Stomach (tissue), 8 donors: ENCODE measurements at regions not wholly inside any gene's neighbourhood (a gene's known extent, or its start where the extent isn't known, plus 50 kb on each side); places are given as distances from the start of the nearest gene placed in this dataset.

ENCODE experiments used
- DNase-seq, 2 donors: peaks; one replicate each; pipeline versions ENCODE4 v3.0.0 to v3.0.0-alpha.2; 2013 to 2019
- H3K27ac ChIP-seq, 5 donors: fragments of 200-600 bp in 4 of 5; sonication (generic) in 4 of 5; one replicate each; pipeline ENCODE4 v1.5.1; 2013 to 2019; ENCODE audit warnings: mild to moderate bottlenecking in 1 of 5, moderate library complexity in 1 of 5
- H3K27me3 ChIP-seq, 3 donors: fragments of 200-600 bp; sonication (generic); one replicate each; pipeline ENCODE4 v1.5.1; 2017 to 2019; ENCODE audit warnings: mixed run types in 1 of 3
- H3K36me3 ChIP-seq, 4 donors: fragments of 200-600 bp; sonication (generic); 1 replicate in 3 of 4; 2 replicates in 1 of 4; pipeline ENCODE4 v1.5.1; 2016 to 2019
- H3K4me1 ChIP-seq, 4 donors: fragments of 200-600 bp; sonication (generic); one replicate each; pipeline ENCODE4 v1.5.1; 2016 to 2019
- H3K4me3 ChIP-seq, 4 donors: fragments of 200-600 bp; sonication (generic) in 3 of 4; one replicate each; pipeline ENCODE4 v1.5.1; 2016 to 2019; ENCODE audit warnings: mild to moderate bottlenecking in 1 of 4
- H3K9me3 ChIP-seq, 4 donors: fragments of 200-600 bp; sonication (generic); one replicate each; pipeline ENCODE4 v1.5.1; 2016 to 2019
- CTCF ChIP-seq, 7 experiments: fragments of 450-650 bp in 4 of 7; fragments of 200-600 bp in 3 of 7; sonication (generic) in 3 of 7; IDR thresholded peaks; one replicate each; pipeline ENCODE4 v1.5.1; 2016 to 2019; ENCODE audit warnings: antibody characterized with exemption in 7 of 7, control low read depth in 2 of 7, mild to moderate bottlenecking in 1 of 7
- EP300 ChIP-seq: sonication (generic); formaldehyde crosslinking; IDR thresholded peaks from one replicate; pipeline ENCODE4 v1.6.1; 2017; ENCODE audit warnings: antibody characterized with exemption
- POLR2A ChIP-seq, 4 donors: fragments of 450-650 bp; IDR thresholded peaks; one replicate each; pipeline ENCODE4 v1.6.1; 2016; ENCODE audit warnings: antibody characterized with exemption in 4 of 4, control low read depth in 2 of 4, mild to moderate bottlenecking in 1 of 4, moderate library complexity in 1 of 4
- POLR2AphosphoS5 ChIP-seq, 3 donors: sonication (generic); formaldehyde crosslinking; IDR thresholded peaks; one replicate each; pipeline ENCODE4 v1.6.1; 2016; ENCODE audit warnings: antibody characterized with exemption in 3 of 3
- WGBS, 5 donors: extraction: QIAGEN DNeasy Blood & Tissue Kit in 3 of 5; methylation state at CpG; one replicate each; pipeline versions ENCODE4 v1.1.5 to v1.1.7; 2013 to 2018; 5-methylcytosine and 5-hydroxymethylcytosine counted together
- intact Hi-C: fragments of 100-400 bp; cut with DNase I; formaldehyde crosslinking; loops from one replicate; pipeline ENCODE4 v1.15.1; 2023; ENCODE audit warnings: low total_unique reads
- donor health status: healthy with polysubstance abuse.
- donor health status: Bipolar disorder and iron deficiency.
- donor health status: healthy.

- intact Hi-C loops, result no loop called here
- WGBS, 5 donors, result 54 to 67% (median 59%) methylated on average over 5 of the region's 5 CpGs
- H3K4me1 ChIP-seq, result no peaks in the 10 kb centered on the region
Observed at GRCh38 chr21:20272791-20273362, 725.3 kb upstream of the NCAM2 start.

GRCh38 chr21:20276377-20276776 lies 721.8 kb upstream of the NCAM2 start:
- Histone ChIP-seq H3K9me3 (peaks cover 0 to 13% (median 0%) of the 10 kb centered on the region in 4 donors), H3K36me3 (no peaks in the 10 kb centered on the region), H3K4me3 (no peak overlapping the region), H3K4me1 (no peaks in the 10 kb centered on the region), H3K27ac (no peak overlapping the region), H3K27me3 (no peaks in the 10 kb centered on the region)
- no peak for DNase-seq
- intact Hi-C loops, result no loop called here
- no peak for TF ChIP-seq CTCF (IDR thresholded peaks at IDR 0.05)
- no peak for TF ChIP-seq POLR2A (IDR thresholded peaks at IDR 0.05)
- no peak for TF ChIP-seq EP300
- no peak for TF ChIP-seq POLR2AphosphoS5 (IDR thresholded peaks at IDR 0.05)

More at GRCh38 chr21:20272791-20273362, 725.3 kb upstream of the NCAM2 start:
- Histone ChIP-seq H3K9me3 (peaks cover 0 to 7% (median 0%) of the 10 kb centered on the region in 4 donors), H3K4me3 (no peak overlapping the region), H3K27ac (no peak overlapping the region), H3K27me3 (no peaks in the 10 kb centered on the region), H3K36me3 (no peaks in the 10 kb centered on the region)
- DNase-seq, result no peak
- TF ChIP-seq CTCF (IDR thresholded peaks at IDR 0.05) (no peak), POLR2AphosphoS5 (IDR thresholded peaks at IDR 0.05) (no peak), POLR2A (IDR thresholded peaks at IDR 0.05) (no peak), EP300 (no peak)

- TF ChIP-seq POLR2A (IDR thresholded peaks at IDR 0.05), result no peak
- TF ChIP-seq POLR2AphosphoS5 (IDR thresholded peaks at IDR 0.05), result no peak
- TF ChIP-seq EP300, result no peak
- no peak for TF ChIP-seq CTCF (IDR thresholded peaks at IDR 0.05)
- no peak overlapping the region for H3K27ac ChIP-seq
- no peak overlapping the region for H3K4me3 ChIP-seq
- intact Hi-C loops, result no loop called here
- no peaks in the 10 kb centered on the region for H3K27me3 ChIP-seq
- 74 to 93% (median 84%) methylated on average over 1 of the region's 1 CpG for WGBS, 5 donors
- H3K4me1 ChIP-seq, result no peaks in the 10 kb centered on the region
- no peaks in the 10 kb centered on the region for H3K36me3 ChIP-seq
- peaks cover 0 to 13% (median 0%) of the 10 kb centered on the region in 4 donors for H3K9me3 ChIP-seq
- no peak for DNase-seq
Observed at GRCh38 chr21:20276954-20277353, 721.3 kb upstream of the NCAM2 start.

DNA sequence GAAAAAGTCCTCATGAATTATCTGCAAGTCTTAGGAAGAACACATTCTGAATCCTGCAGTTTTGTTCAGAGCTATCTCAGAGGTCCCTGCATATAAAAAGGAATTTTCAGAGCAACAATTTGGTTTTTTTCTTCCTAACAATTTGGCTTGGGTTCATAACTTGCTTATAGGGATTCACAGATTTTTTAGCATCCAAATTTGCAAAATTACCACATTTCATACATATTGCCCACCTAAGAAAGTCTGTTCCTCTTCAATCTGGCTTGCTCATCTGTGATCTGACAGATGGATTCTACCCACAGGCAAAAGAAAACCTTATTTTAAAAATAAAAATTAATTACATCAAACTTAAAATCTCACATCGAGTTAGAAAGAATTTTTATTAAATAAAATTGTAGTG lies 714.4 kb upstream of the NCAM2 start:
- H3K36me3 ChIP-seq, result no peaks in the 10 kb centered on the region
- DNase-seq, result no peak
- 63 to 87% (median 82%) methylated on average over 1 of the region's 1 CpG for WGBS, 5 donors

More for the DNA sequence above, 714.4 kb upstream of the NCAM2 start:
- H3K9me3 ChIP-seq, result peaks cover 0 to 6% (median 0%) of the 10 kb centered on the region in 4 donors
- no peaks in the 10 kb centered on the region for H3K27me3 ChIP-seq
- no peak overlapping the region for H3K27ac ChIP-seq
- intact Hi-C loops, result no loop called here
- no peak overlapping the region for H3K4me3 ChIP-seq
- TF ChIP-seq POLR2A (IDR thresholded peaks at IDR 0.05) (no peak), CTCF (IDR thresholded peaks at IDR 0.05) (no peak), EP300 (no peak), POLR2AphosphoS5 (IDR thresholded peaks at IDR 0.05) (no peak)
- H3K4me1 ChIP-seq, result no peaks in the 10 kb centered on the region
